GM23338 (cell line): ENCODE measurements at regions not wholly inside any gene's neighbourhood (a gene's known extent, or its start where the extent isn't known, plus 50 kb on each side); places are given as distances from the start of the nearest gene placed in this dataset.

Experiments
- EZH2 ChIP-seq: fragments of 200-600 bp; sonication (generic); IDR thresholded peaks from one replicate; pipeline ENCODE4 v1.8.0; 2017; ENCODE audit warnings: antibody characterized with exemption, mild to moderate bottlenecking, low read depth; ENCODE audit not compliant: unreplicated experiment
- EZH2phosphoT487 ChIP-seq: fragments of 200-600 bp; sonication (generic); IDR thresholded peaks from one replicate; pipeline ENCODE4 v1.8.1; 2018; ENCODE audit warnings: antibody characterized with exemption; ENCODE audit not compliant: unreplicated experiment
- JUNB ChIP-seq: IDR thresholded peaks from one replicate; pipeline ENCODE4 v1.6.1; 2016; ENCODE audit warnings: antibody characterized with exemption; ENCODE audit not compliant: unreplicated experiment
- POLR2AphosphoS5 ChIP-seq: IDR thresholded peaks from 2 replicates; pipeline ENCODE4 v1.6.1; 2016; ENCODE audit warnings: antibody characterized with exemption, low read depth
- REST ChIP-seq: IDR thresholded peaks from one replicate; pipeline ENCODE4 v1.6.1; 2018; ENCODE audit warnings: antibody characterized with exemption; ENCODE audit not compliant: unreplicated experiment
- TF ChIP-seq, protein P1 (sequence below), 2 experiments: fragments of 200-600 bp in 1 of 2; sonication (generic) in 1 of 2; conservative IDR thresholded peaks; 2 replicates each; pipeline versions ENCODE4 v1.5.1 to v1.6.1; 2016 to 2017; ENCODE audit warnings: antibody characterized with exemption in 2 of 2, low read depth in 2 of 2, mild to moderate bottlenecking in 2 of 2, moderate library complexity in 1 of 2
- TF ChIP-seq, protein P2 (sequence below): fragments of 250-450 bp; sonication (Bioruptor Pico); IDR thresholded peaks from 2 replicates; pipeline ENCODE4 v1.5.0; 2020; ENCODE audit warnings: mild to moderate bottlenecking, moderate library complexity

DNA sequence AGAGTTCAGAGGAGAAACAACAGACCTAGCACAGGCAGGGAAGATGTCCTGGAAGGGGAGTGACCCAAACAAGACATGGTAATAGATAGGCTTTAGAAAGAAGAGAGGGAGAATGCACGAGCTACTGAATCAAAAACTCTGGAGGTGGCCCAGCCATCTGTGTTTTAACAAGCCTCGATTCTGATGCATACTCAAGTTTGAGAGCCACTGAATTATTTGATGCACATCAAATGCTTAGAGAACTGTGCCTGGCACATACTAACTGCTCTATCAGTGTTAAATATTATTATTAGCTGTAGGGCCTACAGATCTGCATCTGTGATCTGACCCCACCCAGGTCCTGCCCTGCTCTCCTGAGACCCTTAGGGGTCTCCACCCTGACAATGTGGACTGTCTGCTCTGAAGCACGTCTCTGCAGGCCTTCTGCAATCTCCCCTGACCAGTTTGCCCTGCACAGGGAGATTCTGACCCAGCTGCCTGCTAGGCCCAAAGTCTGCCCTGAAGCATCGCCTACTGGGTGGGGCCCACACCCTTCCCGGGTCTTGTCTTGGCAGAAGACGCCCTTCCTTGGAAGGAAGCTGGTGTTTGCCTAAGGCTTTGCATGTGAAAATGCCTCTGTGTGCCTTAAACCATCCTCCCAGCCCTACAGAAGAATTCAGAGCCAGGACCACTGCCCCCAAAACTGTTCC lies 201.5 kb upstream of the KLF3 start:
- TF ChIP-seq EZH2 (no peak), POLR2AphosphoS5 (no peak), REST (no peak), EZH2phosphoT487 (no peak), JUNB (no peak)
- TF ChIP-seq, protein P1, sequence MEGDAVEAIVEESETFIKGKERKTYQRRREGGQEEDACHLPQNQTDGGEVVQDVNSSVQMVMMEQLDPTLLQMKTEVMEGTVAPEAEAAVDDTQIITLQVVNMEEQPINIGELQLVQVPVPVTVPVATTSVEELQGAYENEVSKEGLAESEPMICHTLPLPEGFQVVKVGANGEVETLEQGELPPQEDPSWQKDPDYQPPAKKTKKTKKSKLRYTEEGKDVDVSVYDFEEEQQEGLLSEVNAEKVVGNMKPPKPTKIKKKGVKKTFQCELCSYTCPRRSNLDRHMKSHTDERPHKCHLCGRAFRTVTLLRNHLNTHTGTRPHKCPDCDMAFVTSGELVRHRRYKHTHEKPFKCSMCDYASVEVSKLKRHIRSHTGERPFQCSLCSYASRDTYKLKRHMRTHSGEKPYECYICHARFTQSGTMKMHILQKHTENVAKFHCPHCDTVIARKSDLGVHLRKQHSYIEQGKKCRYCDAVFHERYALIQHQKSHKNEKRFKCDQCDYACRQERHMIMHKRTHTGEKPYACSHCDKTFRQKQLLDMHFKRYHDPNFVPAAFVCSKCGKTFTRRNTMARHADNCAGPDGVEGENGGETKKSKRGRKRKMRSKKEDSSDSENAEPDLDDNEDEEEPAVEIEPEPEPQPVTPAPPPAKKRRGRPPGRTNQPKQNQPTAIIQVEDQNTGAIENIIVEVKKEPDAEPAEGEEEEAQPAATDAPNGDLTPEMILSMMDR (conservative IDR thresholded peaks at IDR 0.05; ENCODE audit: low read depth in 2 of 2) = no peak
- TF ChIP-seq, protein P2, sequence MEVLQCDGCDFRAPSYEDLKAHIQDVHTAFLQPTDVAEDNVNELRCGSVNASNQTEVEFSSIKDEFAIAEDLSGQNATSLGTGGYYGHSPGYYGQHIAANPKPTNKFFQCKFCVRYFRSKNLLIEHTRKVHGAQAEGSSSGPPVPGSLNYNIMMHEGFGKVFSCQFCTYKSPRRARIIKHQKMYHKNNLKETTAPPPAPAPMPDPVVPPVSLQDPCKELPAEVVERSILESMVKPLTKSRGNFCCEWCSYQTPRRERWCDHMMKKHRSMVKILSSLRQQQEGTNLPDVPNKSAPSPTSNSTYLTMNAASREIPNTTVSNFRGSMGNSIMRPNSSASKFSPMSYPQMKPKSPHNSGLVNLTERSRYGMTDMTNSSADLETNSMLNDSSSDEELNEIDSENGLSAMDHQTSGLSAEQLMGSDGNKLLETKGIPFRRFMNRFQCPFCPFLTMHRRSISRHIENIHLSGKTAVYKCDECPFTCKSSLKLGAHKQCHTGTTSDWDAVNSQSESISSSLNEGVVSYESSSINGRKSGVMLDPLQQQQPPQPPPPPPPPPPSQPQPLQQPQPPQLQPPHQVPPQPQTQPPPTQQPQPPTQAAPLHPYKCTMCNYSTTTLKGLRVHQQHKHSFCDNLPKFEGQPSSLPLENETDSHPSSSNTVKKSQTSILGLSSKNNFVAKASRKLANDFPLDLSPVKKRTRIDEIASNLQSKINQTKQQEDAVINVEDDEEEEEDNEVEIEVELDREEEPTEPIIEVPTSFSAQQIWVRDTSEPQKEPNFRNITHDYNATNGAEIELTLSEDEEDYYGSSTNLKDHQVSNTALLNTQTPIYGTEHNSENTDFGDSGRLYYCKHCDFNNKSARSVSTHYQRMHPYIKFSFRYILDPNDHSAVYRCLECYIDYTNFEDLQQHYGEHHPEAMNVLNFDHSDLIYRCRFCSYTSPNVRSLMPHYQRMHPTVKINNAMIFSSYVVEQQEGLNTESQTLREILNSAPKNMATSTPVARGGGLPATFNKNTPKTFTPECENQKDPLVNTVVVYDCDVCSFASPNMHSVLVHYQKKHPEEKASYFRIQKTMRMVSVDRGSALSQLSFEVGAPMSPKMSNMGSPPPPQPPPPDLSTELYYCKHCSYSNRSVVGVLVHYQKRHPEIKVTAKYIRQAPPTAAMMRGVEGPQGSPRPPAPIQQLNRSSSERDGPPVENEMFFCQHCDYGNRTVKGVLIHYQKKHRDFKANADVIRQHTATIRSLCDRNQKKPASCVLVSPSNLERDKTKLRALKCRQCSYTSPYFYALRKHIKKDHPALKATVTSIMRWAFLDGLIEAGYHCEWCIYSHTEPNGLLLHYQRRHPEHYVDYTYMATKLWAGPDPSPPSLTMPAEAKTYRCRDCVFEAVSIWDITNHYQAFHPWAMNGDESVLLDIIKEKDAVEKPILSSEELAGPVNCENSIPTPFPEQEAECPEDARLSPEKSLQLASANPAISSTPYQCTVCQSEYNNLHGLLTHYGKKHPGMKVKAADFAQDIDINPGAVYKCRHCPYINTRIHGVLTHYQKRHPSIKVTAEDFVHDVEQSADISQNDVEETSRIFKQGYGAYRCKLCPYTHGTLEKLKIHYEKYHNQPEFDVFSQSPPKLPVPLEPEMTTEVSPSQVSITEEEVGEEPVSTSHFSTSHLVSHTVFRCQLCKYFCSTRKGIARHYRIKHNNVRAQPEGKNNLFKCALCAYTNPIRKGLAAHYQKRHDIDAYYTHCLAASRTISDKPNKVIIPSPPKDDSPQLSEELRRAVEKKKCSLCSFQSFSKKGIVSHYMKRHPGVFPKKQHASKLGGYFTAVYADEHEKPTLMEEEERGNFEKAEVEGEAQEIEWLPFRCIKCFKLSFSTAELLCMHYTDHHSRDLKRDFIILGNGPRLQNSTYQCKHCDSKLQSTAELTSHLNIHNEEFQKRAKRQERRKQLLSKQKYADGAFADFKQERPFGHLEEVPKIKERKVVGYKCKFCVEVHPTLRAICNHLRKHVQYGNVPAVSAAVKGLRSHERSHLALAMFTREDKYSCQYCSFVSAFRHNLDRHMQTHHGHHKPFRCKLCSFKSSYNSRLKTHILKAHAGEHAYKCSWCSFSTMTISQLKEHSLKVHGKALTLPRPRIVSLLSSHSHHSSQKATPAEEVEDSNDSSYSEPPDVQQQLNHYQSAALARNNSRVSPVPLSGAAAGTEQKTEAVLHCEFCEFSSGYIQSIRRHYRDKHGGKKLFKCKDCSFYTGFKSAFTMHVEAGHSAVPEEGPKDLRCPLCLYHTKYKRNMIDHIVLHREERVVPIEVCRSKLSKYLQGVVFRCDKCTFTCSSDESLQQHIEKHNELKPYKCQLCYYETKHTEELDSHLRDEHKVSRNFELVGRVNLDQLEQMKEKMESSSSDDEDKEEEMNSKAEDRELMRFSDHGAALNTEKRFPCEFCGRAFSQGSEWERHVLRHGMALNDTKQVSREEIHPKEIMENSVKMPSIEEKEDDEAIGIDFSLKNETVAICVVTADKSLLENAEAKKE (CRISPR knock-in tag) = no peak
